GM23338 (cell line): ENCODE measurements at regions not wholly inside any gene's neighbourhood (a gene's known extent, or its start where the extent isn't known, plus 50 kb on each side); places are given as distances from the start of the nearest gene placed in this dataset.
A peak's percentile ranks its signal among the peaks of the same experiment; 100 is the strongest.

Experiments used
- ATAC-seq: fragments of 200-7000 bp; cut with Tn5 transposase; 3 replicates; pipeline ENCODE4 v1.9.1; 2020
- DNase-seq: peaks from one replicate; pipeline ENCODE4 v3.0.0-alpha.2; 2015; ENCODE audit warnings: low spot score
- H2AFZ ChIP-seq: fragments of 200-600 bp; sonication (generic); 2 replicates; pipeline ENCODE4 v1.8.0; 2016; ENCODE audit warnings: antibody characterized with exemption, mild to moderate bottlenecking, moderate library complexity
- H3F3A ChIP-seq: fragments of 200-600 bp; sonication (generic); replicated peaks from 2 replicates; pipeline ENCODE4 v1.8.0; 2017; ENCODE audit warnings: antibody characterized with exemption, mixed run types, low read depth
- H3K27ac ChIP-seq: fragments of 200-600 bp; sonication (generic); 2 replicates; pipeline ENCODE4 v1.6.1; 2016; ENCODE audit warnings: low read depth
- H3K27me3 ChIP-seq: fragments of 200-600 bp; sonication (generic); 2 replicates; pipeline ENCODE4 v1.8.0; 2016; ENCODE audit warnings: mild to moderate bottlenecking, mixed run types, moderate library complexity; ENCODE audit not compliant: insufficient read depth
- H3K36me3 ChIP-seq: fragments of 200-600 bp; sonication (generic); 2 replicates; pipeline ENCODE4 v1.8.0; 2016; ENCODE audit warnings: mild to moderate bottlenecking; ENCODE audit not compliant: insufficient read depth
- H3K4me1 ChIP-seq: fragments of 200-600 bp; sonication (generic); 2 replicates; pipeline ENCODE4 v1.8.0; 2016; ENCODE audit warnings: mild to moderate bottlenecking, moderate library complexity; ENCODE audit not compliant: insufficient read depth
- H3K4me2 ChIP-seq: fragments of 200-600 bp; sonication (generic); 2 replicates; pipeline ENCODE4 v1.7.1; 2017; ENCODE audit warnings: mixed run types
- H3K4me3 ChIP-seq: fragments of 200-600 bp; sonication (generic); 2 replicates; pipeline ENCODE4 v1.6.1; 2016; ENCODE audit warnings: mixed run types
- H3K79me2 ChIP-seq: fragments of 200-600 bp; sonication (generic); replicated peaks from 2 replicates; pipeline ENCODE4 v1.8.0; 2017; ENCODE audit warnings: mild to moderate bottlenecking; ENCODE audit not compliant: insufficient read depth
- H3K9me2 ChIP-seq: fragments of 200-600 bp; sonication (generic); 2 replicates; pipeline ENCODE4 v1.8.0; 2017; ENCODE audit not compliant: insufficient read depth
- H4K20me1 ChIP-seq: fragments of 200-600 bp; sonication (generic); replicated peaks from 2 replicates; pipeline ENCODE4 v1.8.0; 2017; ENCODE audit warnings: mild to moderate bottlenecking; ENCODE audit not compliant: insufficient read depth
- H3K27ac Mint-ChIP-seq: 2 replicates; pipeline ENCODE4 v1.8.0; 2020; ENCODE audit warnings: inconsistent platforms, mild to moderate bottlenecking, moderate library complexity, mixed read lengths
- H3K27me3 Mint-ChIP-seq: 3 replicates; pipeline ENCODE4 v1.8.0; 2022; ENCODE audit warnings: low read depth, mild to moderate bottlenecking, moderate library complexity, mixed read lengths, inconsistent platforms; ENCODE audit not compliant: insufficient read depth, poor library complexity
- H3K36me3 Mint-ChIP-seq: 3 replicates; pipeline ENCODE4 v1.8.0; 2021; ENCODE audit warnings: low read depth, mild to moderate bottlenecking, inconsistent platforms, moderate library complexity, mixed read lengths
- H3K4me1 Mint-ChIP-seq: 3 replicates; pipeline ENCODE4 v1.8.0; 2020; ENCODE audit warnings: mild to moderate bottlenecking, inconsistent platforms, mixed read lengths
- H3K4me3 Mint-ChIP-seq: 3 replicates; pipeline ENCODE4 v1.8.0; 2021; ENCODE audit warnings: moderate library complexity, mild to moderate bottlenecking, inconsistent platforms, mixed read lengths
- H3K9me3 Mint-ChIP-seq: 3 replicates; pipeline ENCODE4 v1.8.0; 2020; ENCODE audit warnings: moderate library complexity, mild to moderate bottlenecking, inconsistent platforms, mixed read lengths
- CREB1 ChIP-seq: fragments of 250-450 bp; sonication (Bioruptor Pico); IDR thresholded peaks from 2 replicates; pipeline ENCODE4 v1.5.0; 2020; ENCODE audit warnings: low read depth, mild to moderate bottlenecking, moderate library complexity
- ETS1 ChIP-seq: IDR thresholded peaks from 2 replicates; pipeline ENCODE4 v1.6.1; 2016; ENCODE audit warnings: antibody characterized with exemption
- EZH2 ChIP-seq: fragments of 200-600 bp; sonication (generic); IDR thresholded peaks from one replicate; pipeline ENCODE4 v1.8.0; 2017; ENCODE audit warnings: antibody characterized with exemption, mild to moderate bottlenecking, low read depth; ENCODE audit not compliant: unreplicated experiment
- EZH2phosphoT487 ChIP-seq: fragments of 200-600 bp; sonication (generic); IDR thresholded peaks from one replicate; pipeline ENCODE4 v1.8.1; 2018; ENCODE audit warnings: antibody characterized with exemption; ENCODE audit not compliant: unreplicated experiment
- NANOG ChIP-seq: IDR thresholded peaks from 2 replicates; pipeline ENCODE4 v1.6.1; 2016; ENCODE audit warnings: antibody characterized with exemption, borderline replicate concordance
- POLR2AphosphoS5 ChIP-seq: IDR thresholded peaks from 2 replicates; pipeline ENCODE4 v1.6.1; 2016; ENCODE audit warnings: antibody characterized with exemption, low read depth
- REST ChIP-seq: IDR thresholded peaks from one replicate; pipeline ENCODE4 v1.6.1; 2018; ENCODE audit warnings: antibody characterized with exemption; ENCODE audit not compliant: unreplicated experiment
- STAT1 ChIP-seq: IDR thresholded peaks from one replicate; pipeline ENCODE4 v1.6.1; 2016; ENCODE audit warnings: antibody characterized with exemption; ENCODE audit not compliant: unreplicated experiment
- ZNF114 ChIP-seq: fragments of 250-450 bp; sonication (Bioruptor Pico); IDR thresholded peaks from 2 replicates; pipeline ENCODE4 v1.5.0; 2020; ENCODE audit warnings: mild to moderate bottlenecking, moderate library complexity
- TF ChIP-seq, protein P1 (sequence below), 2 experiments: fragments of 200-600 bp in 1 of 2; sonication (generic) in 1 of 2; conservative IDR thresholded peaks; 2 replicates each; pipeline versions ENCODE4 v1.5.1 to v1.6.1; 2016 to 2017; ENCODE audit warnings: antibody characterized with exemption in 2 of 2, low read depth in 2 of 2, mild to moderate bottlenecking in 2 of 2, moderate library complexity in 1 of 2

DNA sequence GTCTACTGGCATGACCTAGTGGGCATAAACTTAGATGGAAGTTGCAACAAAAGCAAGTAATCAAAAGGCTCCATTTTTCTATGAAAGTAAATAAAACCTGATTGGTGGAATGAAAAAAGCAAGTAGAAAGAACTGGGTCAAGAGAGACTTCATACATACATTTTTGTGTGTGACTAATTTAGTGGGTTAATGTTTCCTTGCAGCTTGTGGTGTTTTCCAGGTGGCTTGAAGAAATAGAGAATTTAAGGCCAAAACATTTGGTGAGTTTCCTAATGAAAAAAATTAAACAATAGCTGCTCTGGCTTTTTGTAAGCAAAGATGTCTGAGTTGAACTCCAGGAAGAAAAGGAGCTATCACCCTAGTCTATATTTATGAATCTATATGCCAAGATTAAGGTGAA, 71.0 kb downstream of the ZC3H11B start (continued):
- TF ChIP-seq, protein P1, sequence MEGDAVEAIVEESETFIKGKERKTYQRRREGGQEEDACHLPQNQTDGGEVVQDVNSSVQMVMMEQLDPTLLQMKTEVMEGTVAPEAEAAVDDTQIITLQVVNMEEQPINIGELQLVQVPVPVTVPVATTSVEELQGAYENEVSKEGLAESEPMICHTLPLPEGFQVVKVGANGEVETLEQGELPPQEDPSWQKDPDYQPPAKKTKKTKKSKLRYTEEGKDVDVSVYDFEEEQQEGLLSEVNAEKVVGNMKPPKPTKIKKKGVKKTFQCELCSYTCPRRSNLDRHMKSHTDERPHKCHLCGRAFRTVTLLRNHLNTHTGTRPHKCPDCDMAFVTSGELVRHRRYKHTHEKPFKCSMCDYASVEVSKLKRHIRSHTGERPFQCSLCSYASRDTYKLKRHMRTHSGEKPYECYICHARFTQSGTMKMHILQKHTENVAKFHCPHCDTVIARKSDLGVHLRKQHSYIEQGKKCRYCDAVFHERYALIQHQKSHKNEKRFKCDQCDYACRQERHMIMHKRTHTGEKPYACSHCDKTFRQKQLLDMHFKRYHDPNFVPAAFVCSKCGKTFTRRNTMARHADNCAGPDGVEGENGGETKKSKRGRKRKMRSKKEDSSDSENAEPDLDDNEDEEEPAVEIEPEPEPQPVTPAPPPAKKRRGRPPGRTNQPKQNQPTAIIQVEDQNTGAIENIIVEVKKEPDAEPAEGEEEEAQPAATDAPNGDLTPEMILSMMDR (conservative IDR thresholded peaks at IDR 0.05; ENCODE audit: low read depth in 2 of 2): no peak
- TF ChIP-seq EZH2: no peak
- no peak for TF ChIP-seq REST
- no peak for TF ChIP-seq CREB1 (CRISPR knock-in tag)

DNA sequence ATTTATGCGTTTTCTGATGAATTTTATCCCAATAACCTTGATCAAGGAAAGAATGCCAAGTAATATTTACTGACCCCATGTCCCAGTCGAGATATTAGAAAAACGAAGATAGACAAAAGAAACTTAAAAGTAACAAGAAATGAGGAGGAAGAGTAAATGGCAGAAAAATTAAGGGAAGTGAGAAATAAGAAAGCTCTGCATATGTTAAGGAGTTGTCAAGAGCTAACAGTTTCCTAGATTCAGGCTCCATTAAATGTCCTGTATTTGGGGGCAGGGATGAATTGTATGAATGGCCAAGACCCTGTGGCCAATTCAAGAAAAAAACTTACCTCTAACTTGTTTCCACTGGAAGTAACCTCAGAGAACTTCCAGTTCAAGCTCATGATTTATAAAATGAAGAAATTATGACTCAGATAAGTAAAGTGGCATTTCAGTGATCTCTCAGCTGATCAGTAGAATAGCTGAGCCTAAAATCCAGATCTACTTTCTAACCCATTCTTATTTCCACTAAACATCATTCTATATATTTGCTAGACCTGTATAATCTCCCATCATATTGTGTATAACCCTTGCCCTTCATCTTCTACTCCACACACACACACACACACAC, 73.2 kb downstream of the ZC3H11B start:
- no peak for ATAC-seq

More for the DNA sequence above, 73.2 kb downstream of the ZC3H11B start:
- TF ChIP-seq POLR2AphosphoS5 (no peak), NANOG (no peak), EZH2phosphoT487 (no peak), STAT1 (no peak), REST (no peak), ZNF114 (CRISPR knock-in tag) (no peak), ETS1 (no peak), CREB1 (CRISPR knock-in tag) (no peak)
- TF ChIP-seq, protein P1 (conservative IDR thresholded peaks at IDR 0.05; ENCODE audit: low read depth in 2 of 2): no peak
- Mint-ChIP-seq H3K27ac (peak overlapping the region; percentile 44), H3K36me3 (peaks cover 4% of the 10 kb centered on the region), H3K4me3 (no peak overlapping the region), H3K4me1 (peaks cover 19% of the 10 kb centered on the region), H3K27me3 (no peaks in the 10 kb centered on the region), H3K9me3 (peaks cover 6% of the 10 kb centered on the region)
- no peaks in the 10 kb centered on the region for H3K36me3 ChIP-seq
- H4K20me1 ChIP-seq: no peaks in the 10 kb centered on the region
- no peak overlapping the region for H3K4me2 ChIP-seq
- no peak overlapping the region for H2AFZ ChIP-seq
- peaks cover 22% of the 10 kb centered on the region for H3K4me1 ChIP-seq
- H3K9me2 ChIP-seq: peaks cover 13% of the 10 kb centered on the region; the same call in 1 of the 2 replicates
- no peak for DNase-seq
- no peak overlapping the region for H3K27ac ChIP-seq
- H3K79me2 ChIP-seq: no peaks in the 10 kb centered on the region
- no peak overlapping the region for H3K4me3 ChIP-seq
- H3K27me3 ChIP-seq: no peaks in the 10 kb centered on the region
- H3F3A ChIP-seq: no peaks in the 10 kb centered on the region
